ENCODE measurements at regions not wholly inside any gene's neighbourhood (a gene's known extent, or its start where the extent isn't known, plus 50 kb on each side); places are given as distances from the start of the nearest gene placed in this dataset.

DNA sequence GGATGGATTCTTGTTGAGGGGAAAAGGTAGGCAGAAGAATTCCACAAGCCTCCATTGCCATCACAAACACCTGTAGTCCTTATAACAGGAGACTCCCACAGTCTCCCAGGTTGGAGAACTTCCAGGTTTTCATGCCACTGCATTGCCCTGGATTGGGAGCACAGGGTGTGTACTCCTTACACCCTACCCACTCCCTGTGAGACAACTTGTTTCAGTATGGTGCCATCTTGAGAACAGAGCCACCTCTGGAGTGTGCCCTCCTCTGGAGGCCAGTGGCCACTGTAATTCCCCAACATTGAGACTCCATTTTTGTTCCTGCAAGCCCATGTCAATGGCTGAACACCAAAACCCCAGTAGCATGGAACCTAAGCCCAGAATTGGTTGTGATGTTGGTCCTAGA, 123.5 kb upstream of the LAMA2 start:
- DNase-seq (no peak), ATAC-seq (no peak)
- intact Hi-C loops (cut with DNase I), result no loop called here
- Histone ChIP-seq H3K27ac (no peak overlapping the region), H3K36me3 (no peaks in the 10 kb centered on the region), H3K9me3 (no peaks in the 10 kb centered on the region), H3K27me3 (no peaks in the 10 kb centered on the region), H3K4me3 (no peak overlapping the region), H3K4me1 (no peaks in the 10 kb centered on the region)
- TF ChIP-seq, protein P1, sequence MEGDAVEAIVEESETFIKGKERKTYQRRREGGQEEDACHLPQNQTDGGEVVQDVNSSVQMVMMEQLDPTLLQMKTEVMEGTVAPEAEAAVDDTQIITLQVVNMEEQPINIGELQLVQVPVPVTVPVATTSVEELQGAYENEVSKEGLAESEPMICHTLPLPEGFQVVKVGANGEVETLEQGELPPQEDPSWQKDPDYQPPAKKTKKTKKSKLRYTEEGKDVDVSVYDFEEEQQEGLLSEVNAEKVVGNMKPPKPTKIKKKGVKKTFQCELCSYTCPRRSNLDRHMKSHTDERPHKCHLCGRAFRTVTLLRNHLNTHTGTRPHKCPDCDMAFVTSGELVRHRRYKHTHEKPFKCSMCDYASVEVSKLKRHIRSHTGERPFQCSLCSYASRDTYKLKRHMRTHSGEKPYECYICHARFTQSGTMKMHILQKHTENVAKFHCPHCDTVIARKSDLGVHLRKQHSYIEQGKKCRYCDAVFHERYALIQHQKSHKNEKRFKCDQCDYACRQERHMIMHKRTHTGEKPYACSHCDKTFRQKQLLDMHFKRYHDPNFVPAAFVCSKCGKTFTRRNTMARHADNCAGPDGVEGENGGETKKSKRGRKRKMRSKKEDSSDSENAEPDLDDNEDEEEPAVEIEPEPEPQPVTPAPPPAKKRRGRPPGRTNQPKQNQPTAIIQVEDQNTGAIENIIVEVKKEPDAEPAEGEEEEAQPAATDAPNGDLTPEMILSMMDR (IDR thresholded peaks at IDR 0.05), result no peak

DNA sequence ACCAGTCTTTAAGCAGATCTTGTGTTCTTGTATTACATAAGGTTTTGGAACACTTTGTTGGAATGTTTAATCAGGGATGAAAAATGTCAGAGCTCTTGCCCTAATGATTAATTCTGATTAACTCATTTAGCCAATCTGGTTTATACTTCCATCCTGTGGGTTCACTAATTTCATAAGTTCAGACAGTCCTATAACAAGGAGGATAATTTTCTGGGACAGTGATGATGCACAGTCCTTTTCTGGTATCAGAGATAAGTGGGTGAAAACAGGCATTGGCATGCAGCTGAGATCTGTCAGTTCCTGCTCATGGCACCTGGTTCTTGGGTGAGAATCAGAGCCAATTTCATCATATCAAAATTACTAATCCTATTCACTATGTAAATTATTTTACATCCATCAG, 125.0 kb upstream of the LAMA2 start:
- intact Hi-C loops (cut with DNase I), result no loop called here
- ATAC-seq (no peak), DNase-seq (no peak)
- Histone ChIP-seq H3K4me1 (no peaks in the 10 kb centered on the region), H3K4me3 (no peak overlapping the region), H3K9me3 (no peaks in the 10 kb centered on the region), H3K27ac (no peak overlapping the region), H3K27me3 (no peaks in the 10 kb centered on the region), H3K36me3 (no peaks in the 10 kb centered on the region)
- TF ChIP-seq, protein P1 (IDR thresholded peaks at IDR 0.05), result no peak

DNA sequence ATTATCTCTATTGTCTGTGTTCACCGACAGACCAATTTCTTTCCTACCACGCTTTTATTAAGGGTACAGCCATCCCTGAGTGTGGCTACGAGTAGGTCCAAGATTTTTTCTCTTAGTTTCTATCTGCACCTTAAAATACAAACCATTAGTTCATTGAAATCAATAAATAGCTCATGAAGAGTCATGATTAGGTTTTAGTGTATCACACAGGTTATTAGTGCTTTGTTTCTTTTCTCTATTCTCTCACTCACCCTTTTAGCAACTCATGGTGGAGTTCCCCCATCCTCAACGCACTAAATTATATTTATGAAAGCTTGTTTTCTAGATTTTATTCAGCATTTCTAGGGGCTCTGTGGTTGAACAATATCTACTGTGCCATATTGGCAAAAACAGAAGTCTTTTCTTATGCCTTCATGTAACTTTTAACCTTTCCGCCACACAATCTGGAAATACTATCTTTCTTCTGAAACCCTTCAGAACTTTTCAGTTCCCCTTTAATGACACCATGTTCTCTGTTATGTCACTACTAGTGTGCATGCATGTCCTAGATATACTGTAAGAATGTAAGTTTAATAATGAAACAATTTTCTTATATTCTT, 128.2 kb upstream of the LAMA2 start:
- DNase-seq (no peak), ATAC-seq (no peak)
- Histone ChIP-seq H3K27ac (no peak overlapping the region), H3K9me3 (no peaks in the 10 kb centered on the region), H3K4me1 (no peaks in the 10 kb centered on the region), H3K27me3 (no peaks in the 10 kb centered on the region), H3K36me3 (no peaks in the 10 kb centered on the region), H3K4me3 (no peak overlapping the region)
- TF ChIP-seq, protein P1 (IDR thresholded peaks at IDR 0.05), result no peak
- intact Hi-C loops (cut with DNase I), result no loop called here

DNA sequence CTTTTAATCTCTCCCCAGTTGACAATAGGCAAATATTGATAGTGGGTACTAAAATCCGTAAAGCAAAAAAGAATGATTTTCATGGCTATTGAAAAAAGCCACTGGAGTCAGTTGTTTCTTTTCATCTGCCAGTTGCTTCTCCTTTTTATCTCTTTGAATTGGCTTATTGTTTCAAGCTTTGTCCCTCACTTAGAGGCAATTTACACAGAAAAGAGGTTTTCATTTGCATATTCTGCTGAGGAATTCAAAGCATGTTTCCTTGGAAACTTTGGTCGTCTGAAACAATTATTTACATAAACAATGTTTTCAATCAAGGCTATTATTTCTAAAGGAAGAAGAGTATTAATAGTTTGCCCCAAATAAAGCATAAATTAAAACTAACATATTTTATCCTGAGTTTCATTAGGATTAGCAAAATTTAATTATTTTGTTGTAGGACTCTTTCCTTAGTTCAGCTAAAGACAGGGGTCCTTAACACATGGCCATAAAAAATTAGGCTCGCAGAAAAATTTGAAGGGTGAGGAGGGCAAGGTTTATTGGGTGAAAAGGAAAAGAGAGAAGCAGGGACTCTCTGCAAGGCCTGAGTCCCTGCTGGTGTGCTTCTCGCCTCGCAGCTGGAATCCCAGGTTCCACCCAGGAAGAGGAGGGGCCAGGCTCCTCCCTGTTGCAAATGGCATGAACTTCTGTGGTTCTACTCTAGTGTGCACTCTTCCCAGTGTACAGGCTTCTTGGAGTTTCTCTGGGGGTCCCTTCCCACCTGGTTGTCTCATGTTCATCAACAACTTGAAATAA, 138.8 kb upstream of the LAMA2 start:
- DNase-seq, result no peak
- no peak for ATAC-seq
- H3K27ac ChIP-seq, result no peak overlapping the region
- TF ChIP-seq, protein P1 (IDR thresholded peaks at IDR 0.05), result no peak
- no peaks in the 10 kb centered on the region for H3K9me3 ChIP-seq
- no peak overlapping the region for H3K4me3 ChIP-seq
- intact Hi-C loops (cut with DNase I), result no loop called here
- H3K36me3 ChIP-seq, result no peaks in the 10 kb centered on the region
- H3K4me1 ChIP-seq, result no peaks in the 10 kb centered on the region
- H3K27me3 ChIP-seq, result no peaks in the 10 kb centered on the region

DNA sequence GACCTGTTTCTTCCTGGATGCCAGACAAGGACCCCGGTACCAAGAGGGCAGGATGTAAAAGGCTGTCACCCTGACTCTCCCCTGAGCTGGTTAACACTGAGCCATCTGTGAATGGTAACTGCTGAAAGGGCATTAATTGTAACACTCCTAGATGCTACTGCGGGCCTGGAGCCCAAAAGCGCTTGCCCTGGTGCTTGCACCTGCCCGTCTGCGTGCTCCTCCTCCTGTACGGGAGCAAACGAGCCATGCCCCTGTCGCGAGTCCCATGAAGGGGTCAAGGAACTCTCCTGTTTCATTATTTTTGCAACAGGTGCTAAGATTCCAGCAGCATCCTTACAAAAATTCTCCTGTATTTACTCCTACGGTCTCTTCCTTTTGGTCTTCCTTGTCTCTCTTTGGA, 140.0 kb upstream of the LAMA2 start:
- no peaks in the 10 kb centered on the region for H3K36me3 ChIP-seq
- H3K27ac ChIP-seq, result no peak overlapping the region
- intact Hi-C loops (cut with DNase I), result no loop called here
- TF ChIP-seq, protein P1 (IDR thresholded peaks at IDR 0.05), result no peak
- no peak overlapping the region for H3K4me3 ChIP-seq
- ATAC-seq (no peak), DNase-seq (peak in 1 of 4 donors; percentile 60)
- no peaks in the 10 kb centered on the region for H3K4me1 ChIP-seq
- H3K27me3 ChIP-seq, result no peaks in the 10 kb centered on the region
- no peaks in the 10 kb centered on the region for H3K9me3 ChIP-seq

All from left lung (tissue), 4 donors.